ENCODE measurements at regions not wholly inside any gene's neighbourhood (a gene's known extent, or its start where the extent isn't known, plus 50 kb on each side); places are given as distances from the start of the nearest gene placed in this dataset.

DNA sequence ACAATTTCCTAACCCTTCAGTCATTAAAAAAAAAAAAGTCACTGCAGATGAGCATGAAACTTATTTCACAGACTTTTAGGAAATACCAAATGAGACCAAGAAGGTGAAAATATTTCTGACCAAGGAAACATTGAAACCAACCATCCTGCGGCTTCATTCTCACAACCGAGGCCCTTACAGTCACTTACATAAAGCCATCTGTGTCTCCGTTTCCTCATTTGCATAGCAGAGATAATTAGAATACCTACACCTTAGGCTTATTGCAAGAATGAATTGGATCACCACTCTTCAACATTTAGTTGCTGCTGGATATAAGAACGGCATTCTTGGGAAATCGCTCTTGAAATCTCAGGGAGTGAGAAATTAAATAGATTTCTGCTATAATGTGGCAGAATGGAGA is 356.2 kb downstream of the HS3ST1 start:
- TF ChIP-seq CTCF (IDR thresholded peaks at IDR 0.05), result no peak
- TF ChIP-seq POLR2A (IDR thresholded peaks at IDR 0.05), result no peak
